ENCODE measurements at regions not wholly inside any gene's neighbourhood (a gene's known extent, or its start where the extent isn't known, plus 50 kb on each side); places are given as distances from the start of the nearest gene placed in this dataset.

DNA sequence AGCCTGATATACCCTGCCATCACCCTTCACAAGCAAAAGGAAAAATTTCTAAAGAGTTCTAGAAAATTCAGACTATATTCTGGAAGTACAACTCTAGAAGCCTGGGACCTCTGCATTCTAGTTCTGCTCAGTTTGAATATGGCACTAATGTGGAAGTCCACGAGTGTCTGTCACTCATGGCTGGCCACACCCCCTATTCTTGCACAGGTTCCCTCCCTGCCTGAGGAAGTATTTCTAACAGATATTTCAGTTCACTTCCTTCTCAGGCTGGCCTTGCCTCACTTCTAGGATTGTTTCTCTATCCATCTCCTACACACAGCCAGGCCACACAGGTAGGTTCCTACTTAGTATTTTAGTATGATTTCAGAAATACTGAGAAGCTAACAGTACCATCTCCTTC lies 67.4 kb downstream of the PHLDA1 start:
- H4K5ac ChIP-seq (ENCODE audit: low read depth, low read length): no peak overlapping the region
- POLR2A ChIA-PET (ENCODE audit: unreplicated experiment): no interaction called here

More for the DNA sequence above, 67.4 kb downstream of the PHLDA1 start:
- Histone ChIP-seq H3K9ac (ENCODE audit: low read depth, low read length) (no peak overlapping the region), H3K9me1 (ENCODE audit: insufficient read depth, low read length) (0 out of 2 replicates have a peak, but pooled peaks cover 5% of the 10 kb centered on the region), H4K8ac (ENCODE audit: low read depth in 2 of 2, low read length in 2 of 2) (no peak overlapping the region), H3K9me3 (ENCODE audit: control insufficient read depth, insufficient read depth, low read length) (no peaks in the 10 kb centered on the region), H3K4me3 (ENCODE audit: insufficient read depth, low read depth, low read length) (no peak overlapping the region), H4K91ac (ENCODE audit: insufficient read depth, low read depth, low read length) (no peak overlapping the region), H2AFZ (replicated peaks; ENCODE audit: low read length, poor library complexity) (no peak overlapping the region), H3K4ac (ENCODE audit: low read depth, low read length) (no peak overlapping the region), H3K27ac (ENCODE audit: insufficient read depth, low read length) (no peak overlapping the region), H3K36me3 (ENCODE audit: control insufficient read depth, insufficient read depth, low read length) (no peaks in the 10 kb centered on the region), H3K27me3 (ENCODE audit: control insufficient read depth, insufficient read depth, low read length) (no peaks in the 10 kb centered on the region), H3K4me1 (ENCODE audit: control insufficient read depth, insufficient read depth, low read length) (peaks cover 8% of the 10 kb centered on the region), H3K4me2 (ENCODE audit: low read depth, low read length) (no peak overlapping the region), H2AK9ac (replicated peaks; ENCODE audit: low read depth, low read length, poor library complexity) (no peak overlapping the region), H3K23ac (ENCODE audit: low read depth, low read length) (no peak overlapping the region), H3K79me1 (ENCODE audit: low read depth in 1 of 2, low read length in 2 of 2) (no peaks in the 10 kb centered on the region), H3K56ac (ENCODE audit: extremely low read depth, insufficient read depth, low read length) (no peak overlapping the region), H2BK5ac (ENCODE audit: low read depth, low read length, poor library complexity, severe bottlenecking) (no peak overlapping the region), H2BK120ac (ENCODE audit: low read depth, low read length) (peak overlapping the region; percentile 12; the same call in 1 of the 2 replicates), H4K20me1 (ENCODE audit: insufficient read depth, low read length) (no peaks in the 10 kb centered on the region), H2AK5ac (ENCODE audit: low read depth, low read length) (peak overlapping the region; percentile 62), H3K18ac (ENCODE audit: low read depth, low read length) (no peak overlapping the region), H3K14ac (replicated peaks; ENCODE audit: low read depth, low read length) (no peak overlapping the region), H2BK20ac (ENCODE audit: low read depth, low read length) (peak overlapping the region; percentile 37; the same call in 1 of the 2 replicates), H2BK15ac (ENCODE audit: low read depth, low read length) (no peak overlapping the region; the same call in 2 of the 3 replicates)
- no peak for TF ChIP-seq MXI1 (IDR thresholded peaks at IDR 0.05; ENCODE audit: borderline replicate concordance, low read depth, low read length)
- WGBS, 2 experiments (ENCODE audit: extremely low coverage in 2 of 2, insufficient read length in 1 of 2): no CpG with 5 or more reads among the region's 1 CpG
- intact Hi-C loops (cut with micrococcal nuclease): loop anchor here (5.0 kb wide), 1 partner anchor 757 kb away; the partner anchor contains the start of gene KCNC2
- ATAC-seq (ENCODE audit: low read depth) (no peak), DNase-seq (no peak)
- CTCF ChIA-PET: no interaction called here
- BruUV-seq (replicated peaks): no TSS peak
- in situ Hi-C loops (cut with MboI; ENCODE audit: low sequenced_read_pairs): no loop called here
- dilution Hi-C loops (cut with HindIII; ENCODE audit: low sequenced_read_pairs, unreplicated experiment): no loop called here
